Gastrocnemius medialis (tissue), 4 donors: ENCODE measurements at regions not wholly inside any gene's neighbourhood (a gene's known extent, or its start where the extent isn't known, plus 50 kb on each side); places are given as distances from the start of the nearest gene placed in this dataset.
"Not testable (repeated sequence)": the region's sequence is repeated elsewhere in the genome, so short reads cannot be mapped to it uniquely, and the experiment has no call there.

Source experiments
- POLR2A ChIP-seq, 2 donors: fragments of 450-650 bp; IDR thresholded peaks; one replicate each; pipeline ENCODE4 v1.6.1; 2017; ENCODE audit warnings: antibody characterized with exemption in 2 of 2, mild to moderate bottlenecking in 2 of 2, moderate library complexity in 2 of 2
- TF ChIP-seq, protein P1 (sequence below), 5 experiments: fragments of 450-650 bp in 3 of 5; fragments of 200-600 bp in 2 of 5; sonication (generic) in 2 of 5; IDR thresholded peaks in 4 of 5; conservative IDR thresholded peaks in 1 of 5; 1 replicate in 4 of 5; 2 replicates in 1 of 5; pipeline ENCODE4 v1.5.1; 2016 to 2019; ENCODE audit warnings: antibody characterized with exemption in 5 of 5, mild to moderate bottlenecking in 3 of 5, moderate library complexity in 3 of 5

DNA sequence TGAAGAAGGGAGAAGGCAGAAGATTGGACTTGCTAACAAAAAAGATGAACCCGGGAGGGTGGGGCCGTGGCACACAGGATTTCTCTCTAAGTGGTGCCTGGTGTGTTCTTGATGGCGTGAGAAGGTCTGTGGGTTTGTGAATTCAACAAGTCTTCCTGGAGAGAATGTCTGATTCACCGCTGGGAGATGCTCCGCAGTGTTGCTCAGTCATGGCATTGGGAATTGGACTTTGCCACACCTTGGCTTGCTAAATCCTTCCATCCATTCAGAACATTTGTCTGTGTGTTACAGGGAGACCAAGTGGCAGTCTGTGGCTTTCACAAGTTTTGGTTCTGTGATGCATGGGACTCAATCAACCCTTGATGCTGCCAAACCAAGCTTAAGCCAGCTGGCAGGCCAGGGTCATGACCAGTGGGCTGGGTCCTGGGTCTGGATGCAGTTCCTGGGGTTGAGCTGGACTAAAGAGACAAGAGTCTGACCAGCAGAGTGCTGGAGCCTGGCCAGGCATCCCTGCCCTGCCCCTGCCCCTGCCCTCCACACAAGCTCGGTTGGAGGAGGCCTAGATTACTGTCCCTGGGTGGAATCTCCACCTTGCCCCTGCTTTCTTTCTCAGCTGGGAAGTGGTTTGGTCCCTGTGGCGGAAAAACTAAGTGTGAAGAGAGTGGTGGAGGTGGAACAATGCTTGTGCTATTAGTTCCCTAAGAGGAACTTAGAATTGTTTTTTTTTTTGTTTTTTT lies 3073.7 kb downstream of the RPIA start:
- TF ChIP-seq POLR2A (IDR thresholded peaks at IDR 0.05), result not testable (repeated sequence)
- TF ChIP-seq, protein P1, sequence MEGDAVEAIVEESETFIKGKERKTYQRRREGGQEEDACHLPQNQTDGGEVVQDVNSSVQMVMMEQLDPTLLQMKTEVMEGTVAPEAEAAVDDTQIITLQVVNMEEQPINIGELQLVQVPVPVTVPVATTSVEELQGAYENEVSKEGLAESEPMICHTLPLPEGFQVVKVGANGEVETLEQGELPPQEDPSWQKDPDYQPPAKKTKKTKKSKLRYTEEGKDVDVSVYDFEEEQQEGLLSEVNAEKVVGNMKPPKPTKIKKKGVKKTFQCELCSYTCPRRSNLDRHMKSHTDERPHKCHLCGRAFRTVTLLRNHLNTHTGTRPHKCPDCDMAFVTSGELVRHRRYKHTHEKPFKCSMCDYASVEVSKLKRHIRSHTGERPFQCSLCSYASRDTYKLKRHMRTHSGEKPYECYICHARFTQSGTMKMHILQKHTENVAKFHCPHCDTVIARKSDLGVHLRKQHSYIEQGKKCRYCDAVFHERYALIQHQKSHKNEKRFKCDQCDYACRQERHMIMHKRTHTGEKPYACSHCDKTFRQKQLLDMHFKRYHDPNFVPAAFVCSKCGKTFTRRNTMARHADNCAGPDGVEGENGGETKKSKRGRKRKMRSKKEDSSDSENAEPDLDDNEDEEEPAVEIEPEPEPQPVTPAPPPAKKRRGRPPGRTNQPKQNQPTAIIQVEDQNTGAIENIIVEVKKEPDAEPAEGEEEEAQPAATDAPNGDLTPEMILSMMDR (IDR thresholded peaks at IDR 0.05 in 4 of 5, conservative IDR thresholded peaks at IDR 0.05 in 1 of 5), result not testable (repeated sequence)
